Mesenchymal stem cell (in vitro differentiated cells and primary cell): ENCODE measurements at regions not wholly inside any gene's neighbourhood (a gene's known extent, or its start where the extent isn't known, plus 50 kb on each side); places are given as distances from the start of the nearest gene placed in this dataset.
"Not testable (repeated sequence)": the region's sequence is repeated elsewhere in the genome, so short reads cannot be mapped to it uniquely, and the experiment has no call there.

ENCODE experiments used
- DNase-seq: peaks from one replicate; pipeline ENCODE4 v3.0.0-alpha.2; 2013
- H2AFZ ChIP-seq: one replicate; pipeline ENCODE4 v1.6.1; 2013; ENCODE audit warnings: low read depth, mild to moderate bottlenecking, control low read depth, inconsistent platforms, low read length, moderate library complexity
- H2AK5ac ChIP-seq: 2 replicates; pipeline ENCODE4 v1.6.1; 2013; ENCODE audit warnings: low read length, moderate library complexity, mild to moderate bottlenecking, inconsistent platforms; ENCODE audit not compliant: severe bottlenecking
- H2BK120ac ChIP-seq: one replicate; pipeline ENCODE4 v1.6.1; 2013; ENCODE audit warnings: low read depth, mild to moderate bottlenecking, inconsistent platforms, low read length, moderate library complexity
- H2BK12ac ChIP-seq, 2 experiments: one replicate each; pipeline ENCODE4 v1.6.1; 2013; ENCODE audit warnings: inconsistent platforms in 2 of 2, low read length in 2 of 2, mild to moderate bottlenecking in 2 of 2, moderate library complexity in 2 of 2, control low read depth in 1 of 2
- H2BK15ac ChIP-seq: one replicate; pipeline ENCODE4 v1.6.1; 2013; ENCODE audit warnings: mild to moderate bottlenecking, low read depth, inconsistent platforms; ENCODE audit not compliant: poor library complexity, severe bottlenecking
- H2BK5ac ChIP-seq: 2 replicates; pipeline ENCODE4 v1.6.1; 2013; ENCODE audit warnings: low read depth, mild to moderate bottlenecking, low read length, control low read depth, inconsistent platforms; ENCODE audit not compliant: poor library complexity, severe bottlenecking
- H3K14ac ChIP-seq, 2 experiments: one replicate each; pipeline ENCODE4 v1.6.1; 2013; ENCODE audit warnings: inconsistent platforms in 2 of 2, low read length in 2 of 2, control low read depth in 1 of 2, mild to moderate bottlenecking in 1 of 2, moderate library complexity in 1 of 2
- H3K18ac ChIP-seq, 2 experiments: one replicate each; pipeline ENCODE4 v1.6.1; 2013; ENCODE audit warnings: inconsistent platforms in 2 of 2, low read length in 2 of 2, control low read depth in 1 of 2, low read depth in 1 of 2, mild to moderate bottlenecking in 1 of 2
- H3K23ac ChIP-seq, 2 experiments: one replicate each; pipeline ENCODE4 v1.6.1; 2013; ENCODE audit warnings: inconsistent platforms in 2 of 2, low read length in 2 of 2, mild to moderate bottlenecking in 2 of 2, moderate library complexity in 2 of 2, control low read depth in 1 of 2
- H3K27ac ChIP-seq: 2 replicates; pipeline ENCODE4 v1.5.1; 2013; ENCODE audit warnings: mild to moderate bottlenecking, moderate library complexity, low read length, control low read depth, inconsistent platforms; ENCODE audit not compliant: poor library complexity, severe bottlenecking
- H3K27me3 ChIP-seq, 2 experiments: 2 replicates each; pipeline versions ENCODE4 v1.6.1 to v1.7.0; 2013; ENCODE audit warnings: low read length in 2 of 2, mild to moderate bottlenecking in 2 of 2, moderate library complexity in 2 of 2, control low read depth in 1 of 2, inconsistent platforms in 1 of 2; ENCODE audit not compliant: control insufficient read depth in 1 of 2, insufficient read depth in 1 of 2
- H3K36me3 ChIP-seq, 2 experiments: 2 replicates each; pipeline versions ENCODE4 v1.6.1 to v1.7.0; 2013; ENCODE audit warnings: low read length in 2 of 2, control low read depth in 1 of 2, inconsistent platforms in 1 of 2, low read depth in 1 of 2, mild to moderate bottlenecking in 1 of 2; ENCODE audit not compliant: insufficient read depth in 2 of 2, control insufficient read depth in 1 of 2
- H3K4ac ChIP-seq, 2 experiments: one replicate each; pipeline ENCODE4 v1.6.1; 2013; ENCODE audit warnings: inconsistent platforms in 2 of 2, low read length in 2 of 2, mild to moderate bottlenecking in 2 of 2, moderate library complexity in 2 of 2, control low read depth in 1 of 2, low read depth in 1 of 2
- H3K4me1 ChIP-seq: 2 replicates; pipeline ENCODE4 v1.6.1; 2013; ENCODE audit warnings: low read depth, low read length, control low read depth; ENCODE audit not compliant: control insufficient read depth, insufficient read depth
- H3K4me2 ChIP-seq: 2 replicates; pipeline ENCODE4 v1.6.1; 2013; ENCODE audit warnings: low read length, mild to moderate bottlenecking, inconsistent platforms; ENCODE audit not compliant: poor library complexity, severe bottlenecking
- H3K4me3 ChIP-seq, 2 experiments: 2 replicates each; pipeline versions ENCODE4 v1.5.1 to v1.7.0; 2013; ENCODE audit warnings: low read length in 2 of 2, mild to moderate bottlenecking in 2 of 2, control low read depth in 1 of 2, low read depth in 1 of 2; ENCODE audit not compliant: insufficient read depth in 1 of 2
- H3K79me1 ChIP-seq: replicated peaks from 2 replicates; pipeline ENCODE4 v1.6.1; 2013; ENCODE audit warnings: mild to moderate bottlenecking, control low read depth, low read length, inconsistent platforms; ENCODE audit not compliant: poor library complexity, severe bottlenecking
- H3K9ac ChIP-seq: 2 replicates; pipeline ENCODE4 v1.7.0; 2013; ENCODE audit warnings: mild to moderate bottlenecking, low read length, moderate library complexity
- H3K9me3 ChIP-seq: 2 replicates; pipeline ENCODE4 v1.7.0; 2013; ENCODE audit warnings: mild to moderate bottlenecking, low read length; ENCODE audit not compliant: control insufficient read depth
- H4K8ac ChIP-seq: one replicate; pipeline ENCODE4 v1.6.1; 2013; ENCODE audit warnings: inconsistent platforms, mild to moderate bottlenecking, low read length, moderate library complexity
- H4K91ac ChIP-seq: one replicate; pipeline ENCODE4 v1.6.1; 2013; ENCODE audit warnings: mild to moderate bottlenecking, low read length, inconsistent platforms
- WGBS: methylation state at CpG from one replicate; pipeline ENCODE4 v1.1.7; 2013; ENCODE audit warnings: mixed read lengths; 5-methylcytosine and 5-hydroxymethylcytosine counted together

DNA sequence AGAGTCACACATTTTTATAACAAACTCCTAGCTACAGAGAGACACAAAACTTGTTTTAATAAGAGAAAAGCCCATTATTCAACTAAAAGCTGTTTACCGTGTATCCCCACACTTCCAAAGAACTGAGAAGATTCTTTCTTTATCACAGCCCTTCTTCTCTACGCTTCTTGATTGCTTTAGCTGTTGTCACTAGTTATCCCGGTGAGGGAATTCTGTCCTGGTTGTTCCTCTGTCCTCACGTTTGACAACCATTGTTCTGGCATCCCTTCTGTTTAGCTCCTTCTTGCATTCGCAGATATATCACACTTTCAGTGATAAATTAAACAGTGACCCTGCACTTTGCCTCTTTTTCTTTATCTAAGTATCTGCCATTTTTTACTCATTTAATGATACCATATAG lies 1035.1 kb upstream of the PCDH20 start:
- H3K4me2 ChIP-seq, result no peak overlapping the region
- no peak overlapping the region for H3K23ac ChIP-seq
- H2BK12ac ChIP-seq, result no peak overlapping the region
- H3K4ac ChIP-seq, result no peak overlapping the region
- no peak overlapping the region for H3K9ac ChIP-seq
- no peaks in the 10 kb centered on the region for H3K36me3 ChIP-seq
- DNase-seq, result no peak
- WGBS, result 82% methylated on average over 4 of the region's 5 CpGs
- no peak overlapping the region for H4K91ac ChIP-seq
- H3K14ac ChIP-seq, result no peak overlapping the region
- H3K4me3 ChIP-seq, result no peak overlapping the region
- H2AK5ac ChIP-seq, result no peak overlapping the region
- no peak overlapping the region for H3K18ac ChIP-seq
- H3K9me3 ChIP-seq, result peaks cover 4% of the 10 kb centered on the region
- H3K4me1 ChIP-seq, result no peaks in the 10 kb centered on the region
- no peaks in the 10 kb centered on the region for H3K79me1 ChIP-seq
- H4K8ac ChIP-seq, result no peak overlapping the region
- no peak overlapping the region for H2BK5ac ChIP-seq
- no peak overlapping the region for H2BK15ac ChIP-seq
- no peak overlapping the region for H3K27ac ChIP-seq
- no peak overlapping the region for H2BK120ac ChIP-seq
- H3K27me3 ChIP-seq, result no peaks in the 10 kb centered on the region
- no peak overlapping the region for H2AFZ ChIP-seq

DNA sequence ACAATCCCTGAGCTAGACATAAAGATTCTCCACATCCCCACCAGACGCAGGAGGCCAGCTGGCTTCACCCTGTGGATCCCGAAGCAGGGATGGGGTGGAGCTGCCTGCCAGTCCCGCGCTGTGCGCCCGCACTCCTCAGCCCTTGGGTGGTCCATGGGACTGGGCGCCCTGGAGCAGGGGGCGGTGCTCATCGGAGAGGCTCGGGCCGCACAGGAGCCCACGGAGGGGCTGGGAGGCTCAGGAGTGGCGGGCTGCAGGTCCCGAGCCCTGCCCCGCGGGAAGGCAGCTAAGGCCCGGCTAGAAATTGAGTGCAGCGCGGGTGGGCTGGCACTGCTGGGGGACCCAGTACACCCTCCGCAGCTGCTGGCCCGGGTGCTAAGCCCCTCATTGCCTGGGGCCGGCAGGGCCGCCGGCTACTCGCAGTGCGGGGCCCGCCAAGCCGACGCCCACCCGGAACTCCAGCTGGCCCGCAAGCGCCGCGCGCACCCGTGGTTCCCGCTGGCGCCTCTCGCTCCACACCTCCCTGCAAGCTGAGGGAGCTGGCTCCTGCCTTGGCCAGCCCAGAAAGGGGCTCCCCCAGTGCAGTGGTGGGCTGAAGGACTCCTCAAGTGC lies 1032.2 kb upstream of the PCDH20 start:
- not testable (repeated sequence) for H3K4ac ChIP-seq, H4K8ac ChIP-seq, H3K18ac ChIP-seq, H3K27ac ChIP-seq, H2BK5ac ChIP-seq, H4K91ac ChIP-seq, H2BK15ac ChIP-seq, H3K4me3 ChIP-seq, H3K14ac ChIP-seq, H3K9me3 ChIP-seq, H3K23ac ChIP-seq, H3K4me2 ChIP-seq, H2AK5ac ChIP-seq, H3K9ac ChIP-seq, H3K79me1 ChIP-seq, H2BK12ac ChIP-seq, H3K36me3 ChIP-seq, H3K4me1 ChIP-seq, DNase-seq, H3K27me3 ChIP-seq, H2BK120ac ChIP-seq
- 95% methylated on average over 39 of the region's 39 CpGs for WGBS
- H2AFZ ChIP-seq, result peak overlapping the region; percentile 53

DNA sequence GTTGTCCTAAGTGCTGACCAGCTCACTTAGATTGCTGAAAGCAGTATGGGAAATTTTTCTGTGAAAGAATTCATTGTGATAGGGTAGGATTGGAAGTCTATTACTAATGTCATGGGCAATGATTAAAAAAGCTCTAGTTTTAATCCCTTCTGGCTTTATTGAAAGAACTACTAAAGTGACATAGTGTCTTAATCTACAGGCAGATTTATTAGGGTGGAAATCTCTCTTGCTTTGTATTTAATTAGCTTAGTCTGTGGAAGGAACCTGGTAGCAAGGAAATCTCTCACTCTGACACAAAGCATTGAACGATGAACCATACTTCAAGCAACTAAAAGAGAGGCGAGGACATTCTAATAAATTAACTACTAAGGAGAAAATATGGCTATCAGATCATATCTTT lies 1029.2 kb upstream of the PCDH20 start:
- H3K4ac ChIP-seq, result no peak overlapping the region
- no peak overlapping the region for H2AFZ ChIP-seq
- H2BK15ac ChIP-seq, result no peak overlapping the region
- H4K8ac ChIP-seq, result no peak overlapping the region
- H3K27ac ChIP-seq, result no peak overlapping the region
- peaks cover 4% of the 10 kb centered on the region for H3K9me3 ChIP-seq
- H2BK12ac ChIP-seq, result no peak overlapping the region
- H3K23ac ChIP-seq, result no peak overlapping the region
- no peak overlapping the region for H3K9ac ChIP-seq
- no peak overlapping the region for H2BK5ac ChIP-seq
- no peak for DNase-seq
- no peak overlapping the region for H3K18ac ChIP-seq
- H3K4me3 ChIP-seq, result no peak overlapping the region
- H3K4me1 ChIP-seq, result no peaks in the 10 kb centered on the region
- no peak overlapping the region for H4K91ac ChIP-seq
- H2AK5ac ChIP-seq, result no peak overlapping the region
- WGBS, result no CpG with 5 or more reads among the region's 2 CpGs
- H3K27me3 ChIP-seq, result no peaks in the 10 kb centered on the region
- H3K36me3 ChIP-seq, result no peaks in the 10 kb centered on the region
- H3K4me2 ChIP-seq, result no peak overlapping the region
- H3K14ac ChIP-seq, result no peak overlapping the region
- H2BK120ac ChIP-seq, result no peak overlapping the region
- H3K79me1 ChIP-seq, result no peaks in the 10 kb centered on the region

DNA sequence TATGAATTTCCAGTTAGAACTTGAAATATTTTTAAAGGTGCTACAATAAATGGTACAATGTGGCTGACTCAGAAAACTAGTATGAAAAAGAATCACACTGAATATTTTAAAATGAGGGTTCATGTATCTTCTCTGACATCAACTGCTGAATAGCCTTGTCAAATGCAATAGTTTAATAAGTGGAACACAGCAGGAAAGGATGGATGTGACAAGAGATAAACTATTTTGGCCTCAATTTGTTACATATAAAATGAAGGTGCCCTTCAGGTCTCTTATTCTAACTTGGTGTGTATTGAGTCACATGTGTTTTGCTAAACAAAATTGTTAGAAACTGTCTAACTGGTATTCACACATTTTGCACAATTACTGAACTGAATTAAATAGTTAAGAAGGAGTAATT lies 1018.4 kb upstream of the PCDH20 start:
- no peak overlapping the region for H2BK15ac ChIP-seq

More for the DNA sequence above, 1018.4 kb upstream of the PCDH20 start:
- Histone ChIP-seq H3K9me3 (no peaks in the 10 kb centered on the region), H3K9ac (no peak overlapping the region), H3K18ac (no peak overlapping the region), H2BK120ac (no peak overlapping the region), H3K27ac (no peak overlapping the region), H3K79me1 (no peaks in the 10 kb centered on the region), H3K36me3 (no peaks in the 10 kb centered on the region), H2BK5ac (no peak overlapping the region), H2AK5ac (no peak overlapping the region), H2AFZ (no peak overlapping the region), H4K91ac (no peak overlapping the region), H3K4me2 (no peak overlapping the region), H2BK12ac (no peak overlapping the region), H3K4me3 (no peak overlapping the region), H3K4me1 (no peaks in the 10 kb centered on the region), H3K27me3 (no peaks in the 10 kb centered on the region), H3K23ac (no peak overlapping the region), H3K14ac (no peak overlapping the region), H4K8ac (no peak overlapping the region), H3K4ac (no peak overlapping the region)
- no peak for DNase-seq
